OCI-LY1 (cell line): ENCODE measurements at regions not wholly inside any gene's neighbourhood (a gene's known extent, or its start where the extent isn't known, plus 50 kb on each side); places are given as distances from the start of the nearest gene placed in this dataset.

Source experiments
- H2AFZ ChIP-seq: fragments of 200-600 bp; sonication (generic), shearing (Covaris generic); 2 replicates; pipeline ENCODE4 v1.6.0; 2014; ENCODE audit warnings: antibody characterized with exemption, mild to moderate bottlenecking, low read length
- H3F3A ChIP-seq: fragments of 200-600 bp; sonication (generic), shearing (Covaris generic); 2 replicates; pipeline ENCODE4 v1.6.0; 2014; ENCODE audit warnings: mild to moderate bottlenecking, antibody characterized with exemption, low read length, moderate library complexity; ENCODE audit not compliant: insufficient read depth
- H3K27ac ChIP-seq: fragments of 200-600 bp; sonication (generic); 2 replicates; pipeline ENCODE4 v1.5.1; 2014; ENCODE audit warnings: low read length, mixed run types, mild to moderate bottlenecking, low read depth; ENCODE audit not compliant: poor library complexity, severe bottlenecking
- H3K27me3 ChIP-seq: fragments of 200-600 bp; sonication (generic); 2 replicates; pipeline ENCODE4 v1.6.0; 2014; ENCODE audit warnings: antibody characterized with exemption, mild to moderate bottlenecking, low read length, moderate library complexity; ENCODE audit not compliant: insufficient read depth
- H3K36me3 ChIP-seq: fragments of 200-600 bp; sonication (generic); 2 replicates; pipeline ENCODE4 v1.6.1; 2014; ENCODE audit warnings: mild to moderate bottlenecking, antibody characterized with exemption, low read length, moderate library complexity, mixed read lengths; ENCODE audit not compliant: insufficient read depth
- H3K4me1 ChIP-seq: fragments of 200-600 bp; sonication (generic); 2 replicates; pipeline ENCODE4 v1.5.1; 2014; ENCODE audit warnings: mild to moderate bottlenecking, low read length, moderate library complexity; ENCODE audit not compliant: insufficient read depth, severe bottlenecking
- H3K4me2 ChIP-seq: fragments of 200-600 bp; sonication (generic), shearing (Covaris generic); 2 replicates; pipeline ENCODE4 v1.6.1; 2014; ENCODE audit warnings: low read length
- H3K4me3 ChIP-seq: fragments of 200-600 bp; sonication (generic); 2 replicates; pipeline ENCODE4 v1.5.1; 2014; ENCODE audit warnings: low read length, low read depth, mild to moderate bottlenecking, mixed read lengths; ENCODE audit not compliant: poor library complexity, severe bottlenecking
- H3K79me2 ChIP-seq: fragments of 200-600 bp; shearing (Covaris generic); 2 replicates; pipeline ENCODE4 v1.6.1; 2016; ENCODE audit warnings: mixed run types, low read length, mixed read lengths; ENCODE audit not compliant: insufficient read depth
- H3K9ac ChIP-seq: fragments of 200-600 bp; sonication (generic), shearing (Covaris generic); 2 replicates; pipeline ENCODE4 v1.6.1; 2014; ENCODE audit warnings: mild to moderate bottlenecking, low read length, mixed read lengths
- H3K9me2 ChIP-seq: fragments of 200-600 bp; sonication (generic), shearing (Covaris generic); 2 replicates; pipeline ENCODE4 v1.6.1; 2014; ENCODE audit warnings: low read depth, mild to moderate bottlenecking, low read length, mixed read lengths
- H3K9me3 ChIP-seq: fragments of 200-600 bp; shearing (Covaris generic); 2 replicates; pipeline ENCODE4 v1.6.1; 2014; ENCODE audit warnings: low read length, mixed read lengths
- H4K20me1 ChIP-seq: fragments of 200-600 bp; sonication (generic), shearing (Covaris generic); 2 replicates; pipeline ENCODE4 v1.6.0; 2016; ENCODE audit warnings: mild to moderate bottlenecking, low read length; ENCODE audit not compliant: insufficient read depth
- CTCF ChIP-seq: fragments of 200-600 bp; sonication (generic), shearing (Covaris generic); IDR thresholded peaks from 2 replicates; pipeline ENCODE4 v1.5.1; 2017; ENCODE audit warnings: mild to moderate bottlenecking, antibody characterized with exemption, low read length, moderate library complexity, mixed read lengths
- EZH2 ChIP-seq: fragments of 200-600 bp; sonication (generic), shearing (Covaris generic); IDR thresholded peaks from 2 replicates; pipeline ENCODE4 v1.8.0; 2017; ENCODE audit warnings: borderline replicate concordance, mixed run types, mild to moderate bottlenecking, antibody characterized with exemption, low read length, moderate library complexity, mixed read lengths

DNA sequence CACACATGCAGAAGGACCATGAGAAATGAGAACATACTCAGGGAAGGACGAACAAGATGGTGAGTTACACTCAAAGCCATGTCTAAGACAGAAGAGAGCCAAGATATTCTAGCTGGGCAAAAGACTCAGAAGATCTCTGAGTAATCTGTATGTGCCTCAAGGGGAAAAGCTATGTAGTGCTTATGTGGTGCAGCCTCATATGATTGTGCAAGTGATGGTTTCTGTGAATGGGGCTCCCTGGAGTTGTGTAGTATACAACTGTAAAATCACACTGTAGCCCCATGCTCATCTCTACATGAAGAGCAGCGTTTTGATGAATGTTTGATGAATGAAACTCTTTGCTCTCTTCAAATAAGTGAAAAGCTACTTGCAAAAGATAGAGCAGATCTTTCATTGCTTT is 57.5 kb downstream of the OSR1 start:
- H3F3A ChIP-seq = no peaks in the 10 kb centered on the region
- no peak overlapping the region for H3K9ac ChIP-seq
- no peaks in the 10 kb centered on the region for H3K4me1 ChIP-seq
- H3K4me3 ChIP-seq = no peak overlapping the region
- no peak overlapping the region for H2AFZ ChIP-seq
- no peaks in the 10 kb centered on the region for H3K36me3 ChIP-seq
- H3K9me2 ChIP-seq = no peaks in the 10 kb centered on the region
- TF ChIP-seq CTCF (no peak), EZH2 (no peak)
- no peaks in the 10 kb centered on the region for H3K27me3 ChIP-seq
- no peaks in the 10 kb centered on the region for H4K20me1 ChIP-seq
- no peak overlapping the region for H3K27ac ChIP-seq
- no peaks in the 10 kb centered on the region for H3K9me3 ChIP-seq
- no peak overlapping the region for H3K4me2 ChIP-seq
- no peaks in the 10 kb centered on the region for H3K79me2 ChIP-seq

DNA sequence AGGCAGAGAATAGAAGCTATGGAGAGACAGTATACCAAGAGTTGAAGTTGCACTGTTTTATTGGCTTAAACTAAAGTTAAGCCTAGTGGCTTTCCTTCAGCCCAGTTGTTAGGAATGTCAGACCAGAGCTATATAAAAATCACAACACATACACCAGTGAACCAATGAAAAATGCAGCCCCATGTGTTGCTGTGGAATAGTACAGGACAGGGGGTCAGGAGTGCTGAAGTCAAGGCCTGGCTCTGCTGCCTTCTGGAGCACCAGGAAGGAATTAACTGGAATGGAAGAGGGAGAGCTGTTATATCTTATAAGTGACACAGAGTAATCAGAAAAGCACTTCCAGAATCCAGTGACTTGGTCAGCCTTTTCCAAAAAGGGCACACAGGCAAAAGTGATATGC is 58.9 kb downstream of the OSR1 start:
- Histone ChIP-seq H3K9ac (no peak overlapping the region), H3K9me3 (no peaks in the 10 kb centered on the region), H3F3A (no peaks in the 10 kb centered on the region), H3K4me2 (no peak overlapping the region), H4K20me1 (no peaks in the 10 kb centered on the region), H3K79me2 (no peaks in the 10 kb centered on the region), H2AFZ (no peak overlapping the region), H3K4me1 (no peaks in the 10 kb centered on the region), H3K4me3 (no peak overlapping the region), H3K36me3 (no peaks in the 10 kb centered on the region), H3K27me3 (no peaks in the 10 kb centered on the region), H3K9me2 (no peaks in the 10 kb centered on the region), H3K27ac (no peak overlapping the region)
- no peak for TF ChIP-seq EZH2
- TF ChIP-seq CTCF = no peak

GRCh38 chr2:19299032-19299431 is 59.4 kb downstream of the OSR1 start:
- TF ChIP-seq EZH2 (no peak), CTCF (no peak)
- no peak overlapping the region for H3K4me2 ChIP-seq
- H3K9me3 ChIP-seq = no peaks in the 10 kb centered on the region
- no peaks in the 10 kb centered on the region for H3K27me3 ChIP-seq
- no peak overlapping the region for H3K4me3 ChIP-seq
- no peaks in the 10 kb centered on the region for H3K36me3 ChIP-seq
- H3K4me1 ChIP-seq = no peaks in the 10 kb centered on the region
- no peaks in the 10 kb centered on the region for H4K20me1 ChIP-seq
- no peaks in the 10 kb centered on the region for H3K9me2 ChIP-seq
- H3F3A ChIP-seq = no peaks in the 10 kb centered on the region
- no peak overlapping the region for H3K9ac ChIP-seq
- H3K79me2 ChIP-seq = no peaks in the 10 kb centered on the region
- H3K27ac ChIP-seq = no peak overlapping the region
- no peak overlapping the region for H2AFZ ChIP-seq
